Omental fat pad (tissue), 3 donors: ENCODE measurements at regions not wholly inside any gene's neighbourhood (a gene's known extent, or its start where the extent isn't known, plus 50 kb on each side); places are given as distances from the start of the nearest gene placed in this dataset.

Experiments used
- ATAC-seq: fragments of 150-250 bp; one replicate; pipeline ENCODE4 v1.9.1; 2016; ENCODE audit warnings: mild to moderate bottlenecking, moderate library complexity; ENCODE audit not compliant: low FRiP score
- DNase-seq: peaks from one replicate; pipeline ENCODE4 v3.0.0-alpha.2; 2019; ENCODE audit warnings: low spot score
- TF ChIP-seq, protein P1 (sequence below), 3 donors: fragments of 450-650 bp; IDR thresholded peaks; one replicate each; pipeline ENCODE4 v1.5.1; 2016 to 2017; ENCODE audit warnings: antibody characterized with exemption in 3 of 3, mild to moderate bottlenecking in 3 of 3, moderate library complexity in 2 of 3

GRCh38 chr2:43117521-43118143 lies 108.8 kb downstream of the ZFP36L2 start:
- TF ChIP-seq, protein P1, sequence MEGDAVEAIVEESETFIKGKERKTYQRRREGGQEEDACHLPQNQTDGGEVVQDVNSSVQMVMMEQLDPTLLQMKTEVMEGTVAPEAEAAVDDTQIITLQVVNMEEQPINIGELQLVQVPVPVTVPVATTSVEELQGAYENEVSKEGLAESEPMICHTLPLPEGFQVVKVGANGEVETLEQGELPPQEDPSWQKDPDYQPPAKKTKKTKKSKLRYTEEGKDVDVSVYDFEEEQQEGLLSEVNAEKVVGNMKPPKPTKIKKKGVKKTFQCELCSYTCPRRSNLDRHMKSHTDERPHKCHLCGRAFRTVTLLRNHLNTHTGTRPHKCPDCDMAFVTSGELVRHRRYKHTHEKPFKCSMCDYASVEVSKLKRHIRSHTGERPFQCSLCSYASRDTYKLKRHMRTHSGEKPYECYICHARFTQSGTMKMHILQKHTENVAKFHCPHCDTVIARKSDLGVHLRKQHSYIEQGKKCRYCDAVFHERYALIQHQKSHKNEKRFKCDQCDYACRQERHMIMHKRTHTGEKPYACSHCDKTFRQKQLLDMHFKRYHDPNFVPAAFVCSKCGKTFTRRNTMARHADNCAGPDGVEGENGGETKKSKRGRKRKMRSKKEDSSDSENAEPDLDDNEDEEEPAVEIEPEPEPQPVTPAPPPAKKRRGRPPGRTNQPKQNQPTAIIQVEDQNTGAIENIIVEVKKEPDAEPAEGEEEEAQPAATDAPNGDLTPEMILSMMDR (IDR thresholded peaks at IDR 0.05): no peak
- DNase-seq (no peak), ATAC-seq (no peak)

DNA sequence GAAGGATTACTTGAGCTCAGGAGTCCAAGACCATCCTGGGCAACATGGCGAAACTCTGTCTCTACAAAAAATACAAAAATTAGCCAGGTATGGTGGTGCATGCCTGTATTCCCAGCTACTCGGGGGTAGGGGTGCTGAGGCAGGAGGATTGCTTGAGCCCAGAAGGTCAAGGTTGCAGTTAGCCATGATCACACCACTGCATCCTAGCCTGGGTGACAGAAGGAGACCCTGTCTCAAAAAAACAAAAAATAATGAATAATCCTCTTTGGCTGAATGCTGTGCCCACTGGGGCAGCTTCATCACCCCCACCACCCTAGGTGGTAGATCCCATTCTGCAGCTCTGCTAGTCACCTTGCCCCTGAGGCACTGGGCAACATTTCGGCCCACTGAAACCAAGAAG lies 109.4 kb downstream of the ZFP36L2 start:
- TF ChIP-seq, protein P1 (IDR thresholded peaks at IDR 0.05): no peak
- DNase-seq: no peak
- no peak for ATAC-seq

DNA sequence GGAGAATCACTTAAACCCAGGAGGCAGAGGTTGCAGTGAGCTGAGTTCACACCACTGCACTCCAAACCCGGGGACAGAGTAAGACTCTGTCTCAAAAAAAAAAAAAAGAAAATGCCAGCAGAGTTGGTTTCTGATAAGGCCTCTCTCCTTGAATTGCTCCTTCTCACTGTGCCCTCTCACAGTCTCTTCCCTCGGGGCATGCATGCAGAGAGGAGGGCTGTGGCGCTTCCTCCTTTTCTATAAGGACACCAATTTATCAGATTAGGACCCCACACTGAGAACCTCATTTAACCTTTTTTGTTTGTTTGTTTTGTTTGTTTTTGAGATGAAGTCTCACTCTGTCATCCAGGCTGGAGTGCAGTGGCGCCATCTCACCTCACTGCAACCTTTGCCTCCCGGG lies 110.5 kb downstream of the ZFP36L2 start:
- DNase-seq: no peak
- TF ChIP-seq, protein P1 (IDR thresholded peaks at IDR 0.05): no peak
- ATAC-seq: no peak

DNA sequence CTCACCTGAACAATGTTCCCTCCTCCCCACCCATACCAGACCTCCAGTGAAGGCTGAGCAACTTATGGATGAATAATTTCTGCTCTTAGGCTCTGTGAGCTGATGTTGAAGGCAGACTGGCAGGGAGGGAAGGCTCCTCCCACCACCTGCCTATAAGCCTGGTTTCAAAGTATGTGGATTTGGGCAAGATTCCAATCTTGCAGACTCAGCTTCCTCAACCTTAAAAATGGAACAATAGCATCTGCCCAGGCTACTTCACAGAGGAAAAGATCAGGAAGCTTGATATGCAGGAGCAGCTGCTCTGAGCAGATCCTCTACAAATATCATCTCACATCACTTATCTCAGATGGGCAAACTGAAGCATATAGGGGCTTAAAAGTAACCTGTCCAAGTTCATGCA lies 112.2 kb downstream of the ZFP36L2 start:
- TF ChIP-seq, protein P1 (IDR thresholded peaks at IDR 0.05): no peak
- DNase-seq: no peak
- no peak for ATAC-seq

- DNase-seq: no peak
- TF ChIP-seq, protein P1 (IDR thresholded peaks at IDR 0.05): no peak
- no peak for ATAC-seq
Measured at GRCh38 chr2:43111788-43112554, 114.4 kb downstream of the ZFP36L2 start.

DNA sequence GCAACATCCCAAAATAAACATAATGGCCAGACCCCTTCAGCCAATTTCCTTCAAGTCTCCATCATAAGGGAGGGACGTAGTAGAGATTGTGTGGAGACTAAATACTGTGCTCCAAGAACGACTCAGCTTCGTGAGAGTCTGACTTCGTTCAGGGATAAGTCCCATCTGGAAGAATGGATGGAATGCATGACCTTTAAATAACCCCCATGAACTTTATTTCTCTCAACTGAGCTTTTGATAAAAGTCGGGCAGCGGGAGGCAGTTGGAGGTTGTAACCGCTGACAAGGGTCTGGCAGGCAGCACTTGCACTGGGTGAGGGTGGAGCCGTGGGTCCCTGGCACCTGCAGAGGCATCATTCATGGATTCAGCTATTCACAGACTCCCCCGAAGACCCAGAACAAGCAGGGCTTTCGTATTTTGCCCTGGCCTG lies 115.9 kb downstream of the ZFP36L2 start:
- no peak for DNase-seq
- TF ChIP-seq, protein P1 (IDR thresholded peaks at IDR 0.05): no peak
- ATAC-seq: peak; percentile 60

- TF ChIP-seq, protein P1 (IDR thresholded peaks at IDR 0.05): no peak
- DNase-seq: no peak
Measured at GRCh38 chr2:43109261-43109743, 117.1 kb downstream of the ZFP36L2 start.

More at GRCh38 chr2:43109261-43109743, 117.1 kb downstream of the ZFP36L2 start:
- ATAC-seq: no peak
